ENCODE measurements at regions not wholly inside any gene's neighbourhood (a gene's known extent, or its start where the extent isn't known, plus 50 kb on each side); places are given as distances from the start of the nearest gene placed in this dataset.

DNA sequence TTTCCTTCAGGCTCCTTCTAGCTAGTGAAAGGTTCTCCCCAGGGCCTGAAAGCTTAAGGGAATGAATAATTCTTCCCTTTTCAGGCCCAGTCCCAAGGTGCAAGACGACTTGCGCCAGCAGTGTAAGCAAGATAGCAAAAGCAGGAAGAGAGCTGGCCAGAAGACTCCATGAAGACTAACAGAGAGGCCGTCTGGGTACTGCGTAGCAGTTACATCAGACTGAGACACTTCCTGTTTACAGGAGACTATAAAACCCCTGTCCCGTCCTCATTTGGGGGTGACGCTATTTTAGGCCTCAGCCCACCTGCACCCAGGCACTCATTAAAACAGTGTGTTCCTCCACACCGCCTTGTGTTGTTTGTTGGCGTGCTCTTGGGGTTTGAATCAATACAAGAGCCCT, 90.7 kb upstream of the MOCS2 start:
- ChIA-PET POLR2A (ENCODE audit: unreplicated experiment) (no interaction called here), CTCF (no interaction called here)
- no peaks in the 10 kb centered on the region for H3K4me1 ChIP-seq (replicated peaks; ENCODE audit: insufficient read depth)
- BruUV-seq (replicated peaks), result no TSS peak
- intact Hi-C loops (cut with micrococcal nuclease; ENCODE audit: unreplicated experiment), result no loop called here
- TF ChIP-seq EZH2 (IDR thresholded peaks at IDR 0.05; ENCODE audit: low read depth), result no peak
- TF ChIP-seq, protein P1, sequence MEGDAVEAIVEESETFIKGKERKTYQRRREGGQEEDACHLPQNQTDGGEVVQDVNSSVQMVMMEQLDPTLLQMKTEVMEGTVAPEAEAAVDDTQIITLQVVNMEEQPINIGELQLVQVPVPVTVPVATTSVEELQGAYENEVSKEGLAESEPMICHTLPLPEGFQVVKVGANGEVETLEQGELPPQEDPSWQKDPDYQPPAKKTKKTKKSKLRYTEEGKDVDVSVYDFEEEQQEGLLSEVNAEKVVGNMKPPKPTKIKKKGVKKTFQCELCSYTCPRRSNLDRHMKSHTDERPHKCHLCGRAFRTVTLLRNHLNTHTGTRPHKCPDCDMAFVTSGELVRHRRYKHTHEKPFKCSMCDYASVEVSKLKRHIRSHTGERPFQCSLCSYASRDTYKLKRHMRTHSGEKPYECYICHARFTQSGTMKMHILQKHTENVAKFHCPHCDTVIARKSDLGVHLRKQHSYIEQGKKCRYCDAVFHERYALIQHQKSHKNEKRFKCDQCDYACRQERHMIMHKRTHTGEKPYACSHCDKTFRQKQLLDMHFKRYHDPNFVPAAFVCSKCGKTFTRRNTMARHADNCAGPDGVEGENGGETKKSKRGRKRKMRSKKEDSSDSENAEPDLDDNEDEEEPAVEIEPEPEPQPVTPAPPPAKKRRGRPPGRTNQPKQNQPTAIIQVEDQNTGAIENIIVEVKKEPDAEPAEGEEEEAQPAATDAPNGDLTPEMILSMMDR (conservative IDR thresholded peaks at IDR 0.05), result no peak
- no peaks in the 10 kb centered on the region for H3K79me2 ChIP-seq (ENCODE audit: low read depth)
- no peak for DNase-seq
- no peaks in the 10 kb centered on the region for H3K9me3 ChIP-seq (ENCODE audit: insufficient read depth, low read depth)
- no peak overlapping the region for H2AFZ ChIP-seq
- no peaks in the 10 kb centered on the region for H3K36me3 ChIP-seq (ENCODE audit: low read depth)
- H3K4me2 ChIP-seq, result no peak overlapping the region
- H3F3A ChIP-seq (ENCODE audit: insufficient read depth, low read depth), result no peaks in the 10 kb centered on the region
- H3K4me3 ChIP-seq, result no peak overlapping the region
- H3K27ac ChIP-seq, result no peak overlapping the region
- no peaks in the 10 kb centered on the region for H3K27me3 ChIP-seq (ENCODE audit: insufficient read depth, low read depth)
- H3K9me2 ChIP-seq (ENCODE audit: insufficient read depth), result no peaks in the 10 kb centered on the region; the same call in 1 of the 2 replicates
- no peaks in the 10 kb centered on the region for H4K20me1 ChIP-seq (ENCODE audit: insufficient read depth)

DNA sequence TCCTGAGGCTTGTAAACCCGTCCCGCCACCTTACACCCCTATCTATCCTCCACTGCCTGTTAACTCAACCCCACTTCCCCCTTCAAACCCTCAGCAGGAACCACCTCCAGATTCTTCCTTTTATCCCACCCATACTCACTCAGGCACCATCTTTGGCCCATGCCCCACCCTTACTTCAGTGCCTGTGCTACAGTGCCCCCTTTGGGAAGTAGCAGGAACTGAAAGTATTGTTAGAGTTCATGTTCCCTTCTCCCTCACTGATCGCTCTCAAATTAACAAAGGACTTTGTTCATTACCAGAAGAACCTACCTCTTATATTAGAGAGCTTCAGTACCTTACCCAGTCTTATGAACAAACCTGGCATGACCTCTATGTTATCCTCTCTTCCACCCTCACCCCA, 92.2 kb upstream of the MOCS2 start:
- TF ChIP-seq, protein P1 (conservative IDR thresholded peaks at IDR 0.05), result 0 out of 2 replicates have a peak, but pooled peaks have one; percentile 24
- no peak for TF ChIP-seq EZH2 (IDR thresholded peaks at IDR 0.05; ENCODE audit: low read depth)
- BruUV-seq (replicated peaks), result no TSS peak

DNA sequence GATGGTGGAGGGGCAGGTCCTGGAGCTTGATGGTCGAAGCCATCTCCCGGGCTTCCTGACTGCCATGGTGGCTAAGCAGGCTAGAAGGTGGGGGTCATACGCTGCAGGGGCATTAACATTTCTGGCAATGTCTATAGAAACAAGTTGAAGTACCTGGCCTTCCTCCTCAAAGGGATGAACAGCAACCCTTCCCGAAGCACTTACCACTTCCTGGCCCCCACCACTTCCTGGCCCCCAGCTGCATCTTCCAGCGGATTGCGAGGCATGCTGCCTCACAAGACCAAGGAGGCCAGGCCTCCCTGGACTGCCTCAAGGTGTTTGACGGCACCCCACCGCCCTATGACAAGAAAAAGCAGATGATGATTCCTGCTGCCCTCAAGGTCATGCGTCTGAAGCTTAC, 97.0 kb upstream of the MOCS2 start:
- no peaks in the 10 kb centered on the region for H3K36me3 ChIP-seq (ENCODE audit: low read depth)
- no peak overlapping the region for H2AFZ ChIP-seq
- ChIA-PET CTCF (no interaction called here), POLR2A (ENCODE audit: unreplicated experiment) (no interaction called here)
- no peaks in the 10 kb centered on the region for H3F3A ChIP-seq (ENCODE audit: insufficient read depth, low read depth)
- H3K4me2 ChIP-seq, result no peak overlapping the region
- H3K9me3 ChIP-seq (ENCODE audit: insufficient read depth, low read depth), result no peaks in the 10 kb centered on the region
- no peak overlapping the region for H3K4me3 ChIP-seq
- TF ChIP-seq, protein P1 (conservative IDR thresholded peaks at IDR 0.05), result no peak
- no peaks in the 10 kb centered on the region for H3K27me3 ChIP-seq (ENCODE audit: insufficient read depth, low read depth)
- no peaks in the 10 kb centered on the region for H3K79me2 ChIP-seq (ENCODE audit: low read depth)
- no TSS peak for BruUV-seq (replicated peaks)
- no peaks in the 10 kb centered on the region for H4K20me1 ChIP-seq (ENCODE audit: insufficient read depth)
- H3K4me1 ChIP-seq (replicated peaks; ENCODE audit: insufficient read depth), result no peaks in the 10 kb centered on the region
- no peaks in the 10 kb centered on the region for H3K9me2 ChIP-seq (ENCODE audit: insufficient read depth)
- H3K27ac ChIP-seq, result no peak overlapping the region
- intact Hi-C loops (cut with micrococcal nuclease; ENCODE audit: unreplicated experiment), result loop anchor here (2.0 kb wide), 1 partner anchor 52 kb away; no protein-coding TSS in a partner anchor
- no peak for DNase-seq

More for the DNA sequence above, 92.2 kb upstream of the MOCS2 start:
- H3K79me2 ChIP-seq (ENCODE audit: low read depth), result no peaks in the 10 kb centered on the region
- no peaks in the 10 kb centered on the region for H3K4me1 ChIP-seq (replicated peaks; ENCODE audit: insufficient read depth)
- H3K36me3 ChIP-seq (ENCODE audit: low read depth), result no peaks in the 10 kb centered on the region
- H3K27ac ChIP-seq, result no peak overlapping the region
- ChIA-PET CTCF (no interaction called here), POLR2A (ENCODE audit: unreplicated experiment) (no interaction called here)
- no peaks in the 10 kb centered on the region for H3K9me3 ChIP-seq (ENCODE audit: insufficient read depth, low read depth)
- H3K4me2 ChIP-seq, result no peak overlapping the region
- intact Hi-C loops (cut with micrococcal nuclease; ENCODE audit: unreplicated experiment), result no loop called here
- H4K20me1 ChIP-seq (ENCODE audit: insufficient read depth), result no peaks in the 10 kb centered on the region
- H3F3A ChIP-seq (ENCODE audit: insufficient read depth, low read depth), result no peaks in the 10 kb centered on the region
- no peak for DNase-seq
- no peak overlapping the region for H3K4me3 ChIP-seq
- no peaks in the 10 kb centered on the region for H3K27me3 ChIP-seq (ENCODE audit: insufficient read depth, low read depth)
- no peak overlapping the region for H2AFZ ChIP-seq
- no peaks in the 10 kb centered on the region; the same call in 1 of the 2 replicates for H3K9me2 ChIP-seq (ENCODE audit: insufficient read depth)

Data from PC-9 (cell line).